Hepatocyte (in vitro differentiated cells): ENCODE measurements at regions not wholly inside any gene's neighbourhood (a gene's known extent, or its start where the extent isn't known, plus 50 kb on each side); places are given as distances from the start of the nearest gene placed in this dataset.

Experiments
- EZH2 ChIP-seq: fragments of 200-600 bp; sonication (generic); IDR thresholded peaks from 2 replicates; pipeline ENCODE4 v1.6.1; 2016; ENCODE audit warnings: antibody characterized with exemption, mild to moderate bottlenecking, borderline replicate concordance
- TF ChIP-seq, protein P1 (sequence below): fragments of 200-600 bp; sonication (generic); IDR thresholded peaks from 2 replicates; pipeline ENCODE4 v1.5.1; 2016; ENCODE audit warnings: antibody characterized with exemption, mild to moderate bottlenecking; ENCODE audit not compliant: poor library complexity

DNA sequence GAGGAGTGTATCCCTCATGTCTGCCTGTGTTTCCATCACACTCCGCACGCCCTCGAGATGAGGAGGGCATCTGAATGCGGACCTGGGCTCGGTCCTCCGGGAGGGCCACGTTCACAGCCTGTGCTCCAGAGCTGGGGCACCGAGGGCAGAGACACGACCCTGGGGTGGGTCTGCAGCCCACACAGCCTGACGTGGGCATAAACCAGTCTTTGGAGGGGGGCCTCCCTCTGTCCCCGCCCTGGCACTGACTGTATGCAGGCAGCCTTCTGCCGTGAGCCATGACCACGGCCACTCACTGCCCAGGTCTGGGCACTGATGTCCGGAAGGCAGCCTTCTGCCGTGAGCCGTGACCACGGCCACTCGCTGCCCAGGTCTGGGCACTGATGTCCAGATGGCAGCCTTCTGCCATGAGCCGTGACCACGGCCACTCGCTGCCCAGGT lies 1425.1 kb downstream of the BRD1 start:
- TF ChIP-seq, protein P1, sequence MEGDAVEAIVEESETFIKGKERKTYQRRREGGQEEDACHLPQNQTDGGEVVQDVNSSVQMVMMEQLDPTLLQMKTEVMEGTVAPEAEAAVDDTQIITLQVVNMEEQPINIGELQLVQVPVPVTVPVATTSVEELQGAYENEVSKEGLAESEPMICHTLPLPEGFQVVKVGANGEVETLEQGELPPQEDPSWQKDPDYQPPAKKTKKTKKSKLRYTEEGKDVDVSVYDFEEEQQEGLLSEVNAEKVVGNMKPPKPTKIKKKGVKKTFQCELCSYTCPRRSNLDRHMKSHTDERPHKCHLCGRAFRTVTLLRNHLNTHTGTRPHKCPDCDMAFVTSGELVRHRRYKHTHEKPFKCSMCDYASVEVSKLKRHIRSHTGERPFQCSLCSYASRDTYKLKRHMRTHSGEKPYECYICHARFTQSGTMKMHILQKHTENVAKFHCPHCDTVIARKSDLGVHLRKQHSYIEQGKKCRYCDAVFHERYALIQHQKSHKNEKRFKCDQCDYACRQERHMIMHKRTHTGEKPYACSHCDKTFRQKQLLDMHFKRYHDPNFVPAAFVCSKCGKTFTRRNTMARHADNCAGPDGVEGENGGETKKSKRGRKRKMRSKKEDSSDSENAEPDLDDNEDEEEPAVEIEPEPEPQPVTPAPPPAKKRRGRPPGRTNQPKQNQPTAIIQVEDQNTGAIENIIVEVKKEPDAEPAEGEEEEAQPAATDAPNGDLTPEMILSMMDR = no peak
- TF ChIP-seq EZH2 = no peak
